SJCRH30 (cell line): ENCODE measurements at regions not wholly inside any gene's neighbourhood (a gene's known extent, or its start where the extent isn't known, plus 50 kb on each side); places are given as distances from the start of the nearest gene placed in this dataset.

Source experiments
- DNase-seq, 2 experiments: peaks; one replicate each; pipeline ENCODE4 v3.0.0-alpha.2; 2015 to 2020
- H3K27ac ChIP-seq: fragments of 250-450 bp; sonication (Bioruptor Pico); 2 replicates; pipeline ENCODE4 v1.5.1; 2020; ENCODE audit warnings: mild to moderate bottlenecking, moderate library complexity
- H3K27me3 ChIP-seq: fragments of 250-450 bp; sonication (Bioruptor Pico); 2 replicates; pipeline ENCODE4 v1.5.1; 2020; ENCODE audit warnings: mild to moderate bottlenecking, moderate library complexity
- H3K36me3 ChIP-seq: fragments of 250-450 bp; sonication (Bioruptor Pico); 2 replicates; pipeline ENCODE4 v1.5.1; 2020; ENCODE audit warnings: mild to moderate bottlenecking, moderate library complexity
- H3K4me1 ChIP-seq: fragments of 250-450 bp; sonication (Bioruptor Pico); 2 replicates; pipeline ENCODE4 v1.5.1; 2020; ENCODE audit warnings: mild to moderate bottlenecking, moderate library complexity
- H3K4me3 ChIP-seq: fragments of 250-450 bp; sonication (Bioruptor Pico); 2 replicates; pipeline ENCODE4 v1.5.1; 2020; ENCODE audit warnings: mild to moderate bottlenecking, moderate library complexity
- H3K9me3 ChIP-seq: fragments of 250-450 bp; sonication (Bioruptor Pico); replicated peaks from 2 replicates; pipeline ENCODE4 v1.5.1; 2020; ENCODE audit warnings: mild to moderate bottlenecking, moderate library complexity

DNA sequence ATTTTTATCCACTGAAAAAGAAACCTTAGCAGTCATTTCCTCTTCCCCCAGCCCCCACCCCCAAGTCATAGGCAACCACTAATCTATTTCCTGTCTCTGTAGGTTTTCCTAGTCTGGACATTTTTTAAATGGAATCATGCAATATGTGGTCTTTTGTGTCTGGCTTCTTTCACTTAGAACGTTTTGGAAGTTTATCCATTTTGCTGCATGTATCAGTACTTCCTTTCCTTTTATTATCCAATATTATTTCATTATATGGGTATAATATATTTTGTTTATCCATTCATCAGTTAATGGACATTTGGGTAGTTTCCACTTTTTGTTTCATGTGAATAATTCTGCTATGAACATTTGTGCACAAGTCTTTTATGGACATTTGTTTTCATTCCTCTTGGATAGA, 99.3 kb upstream of the BMP5 start:
- Histone ChIP-seq H3K9me3 (no peaks in the 10 kb centered on the region), H3K36me3 (no peaks in the 10 kb centered on the region), H3K4me1 (no peaks in the 10 kb centered on the region; the same call in 1 of the 2 replicates), H3K4me3 (no peak overlapping the region), H3K27ac (no peak overlapping the region), H3K27me3 (no peaks in the 10 kb centered on the region)
- DNase-seq = no peak

DNA sequence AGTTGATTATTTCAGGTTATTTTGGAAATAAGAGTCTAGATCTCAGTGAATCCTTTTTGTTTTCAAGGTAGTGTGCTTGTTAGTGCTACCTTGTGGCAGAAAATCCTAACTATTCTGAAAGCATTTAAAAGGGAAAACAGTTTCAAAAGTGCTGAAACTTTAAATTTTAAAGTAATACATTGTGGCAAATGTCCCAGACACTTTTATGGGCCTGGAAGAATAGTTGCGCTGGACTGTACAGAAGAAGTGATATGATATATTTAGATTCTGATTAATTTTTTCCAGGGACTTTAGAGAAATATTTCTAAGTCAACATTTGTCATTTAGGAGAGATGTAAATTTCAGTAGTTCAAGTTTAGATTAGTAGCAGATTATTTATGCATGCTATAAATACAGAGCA, 96.7 kb upstream of the BMP5 start:
- Histone ChIP-seq H3K27me3 (no peaks in the 10 kb centered on the region), H3K36me3 (no peaks in the 10 kb centered on the region), H3K9me3 (no peaks in the 10 kb centered on the region), H3K4me1 (no peaks in the 10 kb centered on the region; the same call in 1 of the 2 replicates), H3K27ac (no peak overlapping the region), H3K4me3 (no peak overlapping the region)
- DNase-seq = no peak

DNA sequence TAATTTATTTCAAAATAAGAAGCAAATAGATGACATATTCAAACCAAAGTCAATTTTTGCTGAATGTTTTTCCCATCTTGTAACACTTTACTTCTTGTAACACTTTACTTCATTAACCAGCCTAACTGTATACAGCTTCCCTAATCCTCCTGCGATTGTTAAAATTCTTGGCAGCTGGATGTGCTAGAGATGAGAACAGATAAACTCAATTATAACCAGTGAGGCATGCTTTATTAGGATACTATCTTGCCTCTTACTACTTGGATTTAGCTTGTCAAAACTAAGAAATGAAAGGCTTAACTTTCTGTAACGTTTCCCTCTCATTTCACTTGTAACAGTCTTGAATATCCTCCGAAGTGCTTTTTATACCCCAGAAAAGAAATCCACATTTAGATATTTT, 94.1 kb upstream of the BMP5 start:
- DNase-seq = no peak
- no peak overlapping the region for H3K27ac ChIP-seq
- no peaks in the 10 kb centered on the region for H3K9me3 ChIP-seq
- H3K4me1 ChIP-seq = no peaks in the 10 kb centered on the region
- no peaks in the 10 kb centered on the region for H3K27me3 ChIP-seq
- H3K36me3 ChIP-seq = no peaks in the 10 kb centered on the region
- H3K4me3 ChIP-seq = no peak overlapping the region

DNA sequence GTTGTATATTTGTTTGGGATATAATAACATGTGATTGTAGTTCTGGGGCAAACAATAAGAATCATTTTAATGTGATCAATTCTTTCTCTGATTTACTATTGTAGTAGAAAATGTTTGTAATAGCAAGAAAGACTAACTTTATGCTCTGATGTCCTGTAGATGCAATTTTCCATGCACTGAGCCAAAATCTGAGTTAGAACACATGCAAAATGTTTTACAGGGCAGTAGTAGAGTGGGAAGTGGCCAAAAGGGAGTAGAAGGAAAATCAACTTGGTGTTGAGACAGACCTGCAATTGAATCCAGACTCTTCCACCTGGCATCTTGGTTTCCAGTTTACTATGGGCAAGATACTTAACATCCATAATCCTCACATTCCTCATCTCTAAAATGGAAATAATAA, 93.5 kb upstream of the BMP5 start:
- Histone ChIP-seq H3K27ac (no peak overlapping the region), H3K4me3 (no peak overlapping the region), H3K36me3 (no peaks in the 10 kb centered on the region), H3K27me3 (no peaks in the 10 kb centered on the region), H3K9me3 (no peaks in the 10 kb centered on the region), H3K4me1 (no peaks in the 10 kb centered on the region)
- no peak for DNase-seq

DNA sequence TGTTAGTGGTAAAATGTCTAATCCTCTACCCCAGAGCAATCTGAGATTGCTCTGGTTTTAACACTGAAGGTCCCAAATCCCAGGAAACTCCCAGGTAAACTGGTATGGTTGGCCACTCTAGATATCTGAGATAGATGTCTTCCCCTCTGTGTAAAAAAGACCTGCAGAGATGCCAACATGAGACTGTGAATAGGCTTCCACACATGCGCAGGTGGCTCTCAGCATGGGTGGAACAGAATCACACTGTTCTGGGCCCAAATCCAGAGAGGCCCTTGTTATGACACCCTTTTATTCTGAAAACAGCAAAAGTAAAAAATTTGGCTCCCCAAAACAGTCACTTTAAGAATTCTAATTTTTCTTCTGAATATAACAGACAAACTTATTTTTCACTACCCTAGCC, 88.7 kb upstream of the BMP5 start:
- Histone ChIP-seq H3K27me3 (no peaks in the 10 kb centered on the region), H3K36me3 (no peaks in the 10 kb centered on the region), H3K27ac (no peak overlapping the region), H3K4me1 (no peaks in the 10 kb centered on the region), H3K4me3 (no peak overlapping the region), H3K9me3 (no peaks in the 10 kb centered on the region)
- DNase-seq = no peak

DNA sequence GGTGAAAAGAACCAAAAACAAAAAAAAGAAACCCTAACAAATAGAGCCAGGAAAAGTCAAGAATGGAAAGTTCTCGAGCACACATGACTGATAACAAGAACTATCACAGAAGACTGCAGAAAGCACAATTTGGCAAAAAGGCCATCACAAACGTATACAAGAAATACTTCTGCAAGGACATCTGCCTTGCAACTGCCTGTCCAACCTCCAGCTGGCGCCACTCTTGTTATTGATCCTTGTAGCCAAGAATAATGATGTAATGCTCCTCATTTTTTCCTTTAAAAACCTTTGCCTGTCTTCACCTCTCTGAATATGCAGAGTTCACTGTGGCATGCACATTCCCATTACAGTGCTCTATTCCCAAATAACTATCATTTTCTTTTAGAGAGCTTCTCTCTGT, 87.9 kb upstream of the BMP5 start:
- H3K4me3 ChIP-seq = no peak overlapping the region
- no peak for DNase-seq

DNA sequence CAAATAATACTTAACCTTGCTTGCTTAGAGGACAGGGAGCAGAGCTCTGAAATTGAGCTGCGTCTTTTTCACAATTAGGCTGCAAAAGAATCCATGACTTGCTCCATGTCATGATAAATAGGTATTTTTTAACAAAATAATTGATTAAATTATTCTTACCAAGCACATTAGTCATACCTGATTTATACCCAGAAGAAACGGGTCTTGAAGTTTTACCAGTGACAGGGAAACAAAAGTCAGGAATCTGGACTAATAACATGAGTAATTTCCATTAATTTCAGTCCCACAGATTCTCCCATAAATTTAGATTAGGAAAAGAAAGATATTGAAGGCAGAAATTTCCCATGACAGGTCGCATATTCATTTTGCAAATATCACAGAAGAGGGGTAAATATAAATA, 85.0 kb upstream of the BMP5 start:
- Histone ChIP-seq H3K9me3 (no peaks in the 10 kb centered on the region), H3K36me3 (no peaks in the 10 kb centered on the region)
- DNase-seq = no peak

More for the DNA sequence above, 87.9 kb upstream of the BMP5 start:
- H3K27ac ChIP-seq = no peak overlapping the region
- H3K9me3 ChIP-seq = no peaks in the 10 kb centered on the region
- no peaks in the 10 kb centered on the region for H3K4me1 ChIP-seq
- H3K27me3 ChIP-seq = no peaks in the 10 kb centered on the region
- no peaks in the 10 kb centered on the region for H3K36me3 ChIP-seq

DNA sequence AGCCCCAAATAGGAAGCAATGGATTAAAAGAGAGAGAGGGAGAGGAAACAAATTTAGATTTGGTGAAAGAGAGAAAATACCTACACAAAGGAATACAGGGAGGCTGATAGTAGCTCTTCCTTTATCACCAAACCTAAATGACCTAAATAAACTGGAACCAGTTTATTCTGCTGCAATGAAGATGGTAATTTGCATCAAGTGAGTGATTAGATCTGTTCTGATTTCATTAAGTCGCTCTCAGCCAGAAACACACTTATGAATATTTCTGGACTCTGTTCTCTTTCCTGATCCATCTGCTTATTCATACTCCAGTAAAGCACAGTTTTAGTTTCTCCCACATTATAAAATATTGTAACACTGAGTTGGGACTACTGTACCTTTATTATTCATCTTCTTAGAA, 83.4 kb upstream of the BMP5 start:
- no peaks in the 10 kb centered on the region for H3K27me3 ChIP-seq
- H3K36me3 ChIP-seq = no peaks in the 10 kb centered on the region
- no peak for DNase-seq
- H3K27ac ChIP-seq = no peak overlapping the region
- no peaks in the 10 kb centered on the region for H3K9me3 ChIP-seq
- H3K4me3 ChIP-seq = no peak overlapping the region
- no peaks in the 10 kb centered on the region for H3K4me1 ChIP-seq

More for the DNA sequence above, 85.0 kb upstream of the BMP5 start:
- Histone ChIP-seq H3K27ac (no peak overlapping the region), H3K4me3 (no peak overlapping the region), H3K27me3 (no peaks in the 10 kb centered on the region), H3K4me1 (no peaks in the 10 kb centered on the region)

DNA sequence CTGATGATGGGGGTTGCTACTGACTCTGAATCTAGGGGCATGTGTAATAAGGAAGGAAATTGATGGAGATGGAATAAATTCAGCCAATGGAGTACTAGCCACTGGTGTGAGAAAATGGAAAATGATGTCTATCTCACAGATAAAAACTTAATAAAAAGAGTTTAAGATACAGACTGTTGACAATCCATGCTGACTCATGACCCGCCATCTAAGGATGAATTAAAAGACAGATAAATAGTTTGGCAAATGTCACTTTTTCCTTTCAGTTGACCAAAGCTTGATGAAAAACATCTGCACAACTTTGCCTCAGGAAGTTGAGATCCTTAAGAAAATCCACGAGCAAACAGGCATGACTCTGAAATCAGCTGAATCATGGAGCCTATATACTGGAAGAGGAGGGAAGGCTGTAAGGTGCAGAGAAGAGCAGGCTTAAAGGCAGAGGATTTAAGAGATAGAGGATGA, 82.6 kb upstream of the BMP5 start:
- no peak for DNase-seq
- H3K4me3 ChIP-seq = no peak overlapping the region
- no peaks in the 10 kb centered on the region for H3K27me3 ChIP-seq
- H3K36me3 ChIP-seq = no peaks in the 10 kb centered on the region
- H3K9me3 ChIP-seq = no peaks in the 10 kb centered on the region
- no peaks in the 10 kb centered on the region for H3K4me1 ChIP-seq
- H3K27ac ChIP-seq = no peak overlapping the region

DNA sequence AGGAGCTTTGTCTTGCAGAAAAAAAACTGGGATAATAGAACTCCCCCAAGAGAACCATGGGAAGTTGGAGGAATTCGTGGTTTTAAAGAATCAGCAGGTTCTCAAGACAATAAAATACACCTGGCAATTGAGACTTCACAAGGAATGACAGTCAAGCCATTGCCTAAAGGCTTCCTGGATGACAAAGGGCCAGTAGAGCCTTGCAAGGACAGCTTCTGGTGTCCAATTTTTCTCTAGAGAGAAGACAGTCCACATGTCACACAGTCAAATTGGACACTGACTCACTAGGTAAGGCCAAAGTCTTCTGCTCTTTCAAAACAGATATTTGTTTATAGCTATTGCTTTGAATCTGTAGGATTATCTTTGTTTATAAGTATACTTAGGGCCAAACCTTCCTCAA, 80.3 kb upstream of the BMP5 start:
- Histone ChIP-seq H3K36me3 (no peaks in the 10 kb centered on the region), H3K27me3 (no peaks in the 10 kb centered on the region), H3K27ac (no peak overlapping the region), H3K9me3 (peaks cover 3% of the 10 kb centered on the region; the same call in 1 of the 2 replicates), H3K4me3 (no peak overlapping the region), H3K4me1 (no peaks in the 10 kb centered on the region)
- no peak for DNase-seq

DNA sequence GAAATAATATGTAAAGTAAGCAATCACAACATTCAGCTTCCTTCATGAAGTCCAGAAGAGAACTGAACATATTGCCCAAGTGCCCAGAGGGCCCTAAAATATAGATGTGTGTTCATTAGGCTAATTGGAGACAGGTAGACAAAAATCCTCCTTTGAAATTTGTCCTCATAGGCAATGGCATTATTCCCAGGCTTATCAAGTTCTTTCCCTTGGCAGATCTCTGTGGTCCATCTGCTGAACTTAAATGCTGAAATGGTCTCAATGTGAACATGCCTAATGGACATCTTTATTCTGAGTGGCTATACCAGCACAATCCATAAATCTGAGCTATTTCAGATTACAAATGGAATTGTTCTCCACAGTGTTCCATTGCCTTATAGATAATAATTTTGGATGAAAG, 79.0 kb upstream of the BMP5 start:
- Histone ChIP-seq H3K4me1 (no peaks in the 10 kb centered on the region), H3K27ac (no peak overlapping the region), H3K36me3 (no peaks in the 10 kb centered on the region), H3K4me3 (no peak overlapping the region), H3K9me3 (peaks cover 4% of the 10 kb centered on the region; the same call in 1 of the 2 replicates), H3K27me3 (no peaks in the 10 kb centered on the region)
- no peak for DNase-seq

DNA sequence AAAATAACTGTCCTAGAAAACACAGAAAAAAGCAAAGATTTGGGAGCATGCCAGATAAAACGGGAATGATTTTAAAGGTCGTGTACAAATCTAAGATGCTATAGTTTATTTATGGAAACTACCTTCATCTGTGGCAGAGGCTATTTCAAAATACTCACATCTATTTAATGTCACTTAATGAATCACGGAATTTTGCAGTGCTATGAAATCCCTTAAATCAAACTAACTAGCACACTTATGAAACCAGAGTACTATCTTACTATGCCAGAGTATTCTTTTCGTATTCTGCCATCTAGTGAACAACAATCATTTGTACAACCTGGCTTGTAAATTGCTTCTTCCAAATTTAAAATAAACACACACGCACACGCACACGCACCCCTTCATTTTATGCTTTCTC, 77.9 kb upstream of the BMP5 start:
- no peak overlapping the region for H3K4me3 ChIP-seq
- no peaks in the 10 kb centered on the region for H3K4me1 ChIP-seq
- H3K27me3 ChIP-seq = no peaks in the 10 kb centered on the region
- DNase-seq = no peak
- H3K9me3 ChIP-seq = peaks cover 4% of the 10 kb centered on the region; the same call in 1 of the 2 replicates
- H3K36me3 ChIP-seq = no peaks in the 10 kb centered on the region
- H3K27ac ChIP-seq = no peak overlapping the region

DNA sequence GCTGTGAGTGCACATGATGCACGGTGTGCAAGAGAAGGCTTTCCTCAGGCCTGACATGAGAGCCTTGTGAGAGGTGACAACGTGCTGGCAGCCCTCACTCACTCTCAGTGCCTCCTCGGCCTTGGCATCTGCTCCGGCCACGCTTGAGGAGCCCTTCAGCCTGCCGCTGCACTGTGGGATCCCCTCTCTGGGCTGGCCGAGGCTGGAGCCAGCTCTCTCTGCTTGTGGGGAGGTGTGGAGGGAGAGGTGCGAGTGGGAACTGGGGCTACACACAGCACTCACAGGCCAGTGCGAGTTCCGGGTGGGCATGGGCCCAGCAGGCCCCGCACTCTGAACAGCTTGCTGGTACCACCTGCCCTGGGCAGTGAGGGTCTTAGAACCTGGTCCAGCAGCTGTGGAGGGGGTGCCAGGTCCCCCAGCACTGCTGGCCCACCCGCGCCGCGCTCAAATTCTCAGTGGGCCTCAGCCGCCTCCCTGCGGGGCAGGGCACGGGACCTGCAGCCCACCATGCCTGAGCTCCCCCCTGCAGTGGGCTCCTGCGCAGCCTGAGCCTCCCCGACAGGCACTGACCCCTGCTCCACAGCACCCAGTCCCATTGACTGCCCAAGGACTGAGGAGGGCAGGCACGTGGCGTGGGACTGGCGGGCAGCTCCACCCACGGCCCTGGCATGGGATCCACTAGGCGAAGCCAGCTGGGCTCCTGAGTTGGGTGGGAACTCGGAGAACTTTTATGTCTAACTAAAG, 74.9 kb upstream of the BMP5 start:
- Histone ChIP-seq H3K36me3 (no peaks in the 10 kb centered on the region), H3K9me3 (peaks cover 4% of the 10 kb centered on the region; the same call in 1 of the 2 replicates), H3K27ac (no peak overlapping the region)

DNA sequence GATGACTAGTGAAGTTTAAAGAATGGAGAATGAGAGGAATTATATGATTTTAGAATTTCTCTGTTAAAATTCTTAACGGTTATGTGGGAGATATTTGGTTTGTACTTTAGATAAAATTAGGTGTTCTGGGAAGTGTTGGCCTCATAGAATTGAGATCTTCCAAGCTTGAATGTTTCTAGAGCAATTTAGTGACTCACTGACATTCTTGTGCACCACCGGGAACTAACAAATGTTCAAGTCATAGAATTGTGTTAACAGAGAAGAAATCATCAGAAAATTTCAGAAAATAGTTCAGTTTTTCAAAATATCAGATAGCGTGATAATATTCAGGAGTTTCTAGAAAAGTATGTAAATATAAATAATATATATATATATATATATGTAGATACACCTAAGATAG, 67.9 kb upstream of the BMP5 start:
- no peaks in the 10 kb centered on the region for H3K27me3 ChIP-seq
- no peak for DNase-seq

More for the DNA sequence above, 74.9 kb upstream of the BMP5 start:
- DNase-seq = no peak
- H3K4me1 ChIP-seq = no peaks in the 10 kb centered on the region
- H3K4me3 ChIP-seq = no peak overlapping the region
- H3K27me3 ChIP-seq = no peaks in the 10 kb centered on the region

DNA sequence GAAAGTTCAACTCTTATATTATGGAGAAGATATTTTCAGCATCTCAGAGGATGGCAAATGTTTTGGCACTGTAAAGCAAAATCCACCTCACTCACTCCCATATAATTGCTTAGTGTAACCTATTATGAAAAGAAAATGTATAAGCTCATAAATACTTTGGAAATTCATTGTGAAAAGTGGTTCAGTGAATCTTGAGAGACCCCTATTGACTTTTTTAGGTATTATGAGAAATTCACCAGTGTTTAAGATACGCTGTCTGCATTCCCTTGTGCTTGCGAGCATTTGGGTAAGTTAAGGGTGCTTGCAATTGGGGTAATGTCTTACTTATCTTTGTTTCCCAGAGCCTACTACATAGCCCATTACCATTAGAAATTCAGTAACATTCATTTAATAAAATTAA, 66.3 kb upstream of the BMP5 start:
- H3K36me3 ChIP-seq = no peaks in the 10 kb centered on the region
- no peak overlapping the region for H3K4me3 ChIP-seq
- H3K9me3 ChIP-seq = no peaks in the 10 kb centered on the region
- no peaks in the 10 kb centered on the region for H3K4me1 ChIP-seq
- DNase-seq = no peak
- H3K27ac ChIP-seq = no peak overlapping the region
- no peaks in the 10 kb centered on the region for H3K27me3 ChIP-seq

More for the DNA sequence above, 67.9 kb upstream of the BMP5 start:
- no peak overlapping the region for H3K27ac ChIP-seq
- H3K4me1 ChIP-seq = no peaks in the 10 kb centered on the region
- no peaks in the 10 kb centered on the region for H3K36me3 ChIP-seq
- H3K9me3 ChIP-seq = no peaks in the 10 kb centered on the region
- H3K4me3 ChIP-seq = no peak overlapping the region
